ENCODE measurements at regions not wholly inside any gene's neighbourhood (a gene's known extent, or its start where the extent isn't known, plus 50 kb on each side); places are given as distances from the start of the nearest gene placed in this dataset.

- Histone ChIP-seq H3K9ac (ENCODE audit: insufficient read length) (no peak overlapping the region), H3K4me3 (no peak overlapping the region), H3K36me3 (ENCODE audit: insufficient read depth, low read length) (no peaks in the 10 kb centered on the region), H3K9me3 (ENCODE audit: low read depth, low read length) (no peaks in the 10 kb centered on the region), H3K27ac (no peak overlapping the region)
- TF ChIP-seq POLR2AphosphoS5 (IDR thresholded peaks at IDR 0.05; ENCODE audit: borderline replicate concordance, low read depth, low read length) (no peak), EZH2 (IDR thresholded peaks at IDR 0.05) (no peak), FOXP2 (optimal IDR thresholded peaks at IDR 0.05; ENCODE audit: control extremely low read depth, extremely low read length, insufficient read depth) (no peak)
- no peak for DNase-seq (ENCODE audit: low read depth, low spot score)
Observed at GRCh38 chr5:136667789-136668188, 302.4 kb upstream of the TRPC7 start.

- H3K9me3 ChIP-seq (ENCODE audit: low read depth, low read length): no peaks in the 10 kb centered on the region
- no peak overlapping the region for H3K27ac ChIP-seq
Observed at GRCh38 chr5:136666970-136667620, 301.8 kb upstream of the TRPC7 start.

GRCh38 chr5:136665331-136665730 is 300.0 kb upstream of the TRPC7 start:
- H3K9me3 ChIP-seq (ENCODE audit: low read depth, low read length): no peaks in the 10 kb centered on the region
- no peak for DNase-seq (ENCODE audit: low read depth, low spot score)
- TF ChIP-seq EZH2 (IDR thresholded peaks at IDR 0.05) (no peak), FOXP2 (optimal IDR thresholded peaks at IDR 0.05; ENCODE audit: control extremely low read depth, extremely low read length, insufficient read depth) (no peak), POLR2AphosphoS5 (IDR thresholded peaks at IDR 0.05; ENCODE audit: borderline replicate concordance, low read depth, low read length) (no peak)
- no peak overlapping the region for H3K4me3 ChIP-seq
- no peak overlapping the region for H3K9ac ChIP-seq (ENCODE audit: insufficient read length)
- H3K36me3 ChIP-seq (ENCODE audit: insufficient read depth, low read length): no peaks in the 10 kb centered on the region
- H3K27ac ChIP-seq: no peak overlapping the region

More at GRCh38 chr5:136666970-136667620, 301.8 kb upstream of the TRPC7 start:
- TF ChIP-seq POLR2AphosphoS5 (IDR thresholded peaks at IDR 0.05; ENCODE audit: borderline replicate concordance, low read depth, low read length) (no peak), EZH2 (IDR thresholded peaks at IDR 0.05) (no peak), FOXP2 (optimal IDR thresholded peaks at IDR 0.05; ENCODE audit: control extremely low read depth, extremely low read length, insufficient read depth) (no peak)
- no peak overlapping the region for H3K4me3 ChIP-seq
- no peaks in the 10 kb centered on the region for H3K36me3 ChIP-seq (ENCODE audit: insufficient read depth, low read length)
- H3K9ac ChIP-seq (ENCODE audit: insufficient read length): no peak overlapping the region
- no peak for DNase-seq (ENCODE audit: low read depth, low spot score)

GRCh38 chr5:136661026-136661425 is 295.7 kb upstream of the TRPC7 start:
- Histone ChIP-seq H3K36me3 (ENCODE audit: insufficient read depth, low read length) (no peaks in the 10 kb centered on the region), H3K9me3 (ENCODE audit: low read depth, low read length) (no peaks in the 10 kb centered on the region), H3K9ac (ENCODE audit: insufficient read length) (no peak overlapping the region), H3K27ac (no peak overlapping the region), H3K4me3 (no peak overlapping the region)
- DNase-seq (ENCODE audit: low read depth, low spot score): no peak
- TF ChIP-seq FOXP2 (optimal IDR thresholded peaks at IDR 0.05; ENCODE audit: control extremely low read depth, extremely low read length, insufficient read depth) (no peak), POLR2AphosphoS5 (IDR thresholded peaks at IDR 0.05; ENCODE audit: borderline replicate concordance, low read depth, low read length) (no peak), EZH2 (IDR thresholded peaks at IDR 0.05) (no peak)

GRCh38 chr5:136656811-136657210 is 291.5 kb upstream of the TRPC7 start:
- Histone ChIP-seq H3K9ac (ENCODE audit: insufficient read length) (no peak overlapping the region), H3K4me3 (no peak overlapping the region), H3K36me3 (ENCODE audit: insufficient read depth, low read length) (no peaks in the 10 kb centered on the region), H3K9me3 (ENCODE audit: low read depth, low read length) (no peaks in the 10 kb centered on the region), H3K27ac (no peak overlapping the region)
- TF ChIP-seq EZH2 (IDR thresholded peaks at IDR 0.05) (no peak), POLR2AphosphoS5 (IDR thresholded peaks at IDR 0.05; ENCODE audit: borderline replicate concordance, low read depth, low read length) (no peak), FOXP2 (optimal IDR thresholded peaks at IDR 0.05; ENCODE audit: control extremely low read depth, extremely low read length, insufficient read depth) (no peak)
- DNase-seq (ENCODE audit: low read depth, low spot score): no peak

GRCh38 chr5:136655468-136655867 is 290.1 kb upstream of the TRPC7 start:
- DNase-seq (ENCODE audit: low read depth, low spot score): no peak
- Histone ChIP-seq H3K27ac (no peak overlapping the region), H3K9ac (ENCODE audit: insufficient read length) (no peak overlapping the region), H3K9me3 (ENCODE audit: low read depth, low read length) (no peaks in the 10 kb centered on the region), H3K36me3 (ENCODE audit: insufficient read depth, low read length) (no peaks in the 10 kb centered on the region), H3K4me3 (no peak overlapping the region)
- TF ChIP-seq EZH2 (IDR thresholded peaks at IDR 0.05) (no peak), FOXP2 (optimal IDR thresholded peaks at IDR 0.05; ENCODE audit: control extremely low read depth, extremely low read length, insufficient read depth) (no peak), POLR2AphosphoS5 (IDR thresholded peaks at IDR 0.05; ENCODE audit: borderline replicate concordance, low read depth, low read length) (no peak)

- no peak overlapping the region for H3K27ac ChIP-seq
- no peaks in the 10 kb centered on the region for H3K9me3 ChIP-seq (ENCODE audit: low read depth, low read length)
- H3K4me3 ChIP-seq: no peak overlapping the region
- H3K36me3 ChIP-seq (ENCODE audit: insufficient read depth, low read length): no peaks in the 10 kb centered on the region
- DNase-seq (ENCODE audit: low read depth, low spot score): no peak
- no peak overlapping the region for H3K9ac ChIP-seq (ENCODE audit: insufficient read length)
- no peak for TF ChIP-seq POLR2AphosphoS5 (IDR thresholded peaks at IDR 0.05; ENCODE audit: borderline replicate concordance, low read depth, low read length)
- TF ChIP-seq FOXP2 (optimal IDR thresholded peaks at IDR 0.05; ENCODE audit: control extremely low read depth, extremely low read length, insufficient read depth): no peak
- no peak for TF ChIP-seq EZH2 (IDR thresholded peaks at IDR 0.05)
Observed at GRCh38 chr5:136646915-136647314, 281.6 kb upstream of the TRPC7 start.

GRCh38 chr5:136642976-136643375 is 277.6 kb upstream of the TRPC7 start:
- no peaks in the 10 kb centered on the region for H3K36me3 ChIP-seq (ENCODE audit: insufficient read depth, low read length)
- no peak overlapping the region for H3K4me3 ChIP-seq
- no peak for DNase-seq (ENCODE audit: low read depth, low spot score)
- no peaks in the 10 kb centered on the region for H3K9me3 ChIP-seq (ENCODE audit: low read depth, low read length)
- TF ChIP-seq POLR2AphosphoS5 (IDR thresholded peaks at IDR 0.05; ENCODE audit: borderline replicate concordance, low read depth, low read length) (no peak), EZH2 (IDR thresholded peaks at IDR 0.05) (no peak), FOXP2 (optimal IDR thresholded peaks at IDR 0.05; ENCODE audit: control extremely low read depth, extremely low read length, insufficient read depth) (no peak)
- H3K9ac ChIP-seq (ENCODE audit: insufficient read length): no peak overlapping the region
- H3K27ac ChIP-seq: no peak overlapping the region

- TF ChIP-seq EZH2 (IDR thresholded peaks at IDR 0.05) (no peak), FOXP2 (optimal IDR thresholded peaks at IDR 0.05; ENCODE audit: control extremely low read depth, extremely low read length, insufficient read depth) (no peak), POLR2AphosphoS5 (IDR thresholded peaks at IDR 0.05; ENCODE audit: borderline replicate concordance, low read depth, low read length) (no peak)
- no peak overlapping the region for H3K4me3 ChIP-seq
- no peaks in the 10 kb centered on the region for H3K36me3 ChIP-seq (ENCODE audit: insufficient read depth, low read length)
- DNase-seq (ENCODE audit: low read depth, low spot score): no peak
- H3K27ac ChIP-seq: no peak overlapping the region
- H3K9ac ChIP-seq (ENCODE audit: insufficient read length): no peak overlapping the region
- no peaks in the 10 kb centered on the region for H3K9me3 ChIP-seq (ENCODE audit: low read depth, low read length)
Observed at GRCh38 chr5:136639616-136640015, 274.3 kb upstream of the TRPC7 start.

All from SK-N-MC (cell line).